Endothelial cell of umbilical vein (primary cell): ENCODE measurements at regions not wholly inside any gene's neighbourhood (a gene's known extent, or its start where the extent isn't known, plus 50 kb on each side); places are given as distances from the start of the nearest gene placed in this dataset.

Experiments
- BruUV-seq: library from RNA; stranded (reverse); fragments of 400-500 nt; replicated peaks from 2 replicates; lab custom pipeline; 2021; lab: Mats Ljungman, UMichigan
- CTCF ChIA-PET: fragments of 300-600, 350-600 bp; sonication (Branson Sonifier 250); formaldehyde crosslinking; loops from one replicate; lab custom pipeline; 2021; ENCODE audit warnings: antibody characterized with exemption, inconsistent platforms; lab: Charles Lee
- POLR2A ChIA-PET: fragments of 300-600, 350-600 bp; sonication (Branson Sonifier 250); formaldehyde crosslinking; loops from one replicate; lab custom pipeline; 2021; ENCODE audit warnings: antibody characterized with exemption, inconsistent platforms; lab: Charles Lee
- DNase-seq: peaks from one replicate; pipeline ENCODE4 v3.0.0-alpha.2; 2011; ENCODE audit warnings: low read depth, low spot score
- FAIRE-seq: peaks from 2 replicates; lab custom pipeline; 2011; peaks lifted over from hg19 to GRCh38; lab: Jason Lieb, UNC
- H2AFZ ChIP-seq: 2 replicates; pipeline ENCODE4 v1.6.0; 2012; ENCODE audit warnings: low read depth, low read length, control low read depth, inconsistent platforms
- H3K27ac ChIP-seq: 2 replicates; pipeline ENCODE4 v1.5.1; 2011; ENCODE audit warnings: low read depth, mild to moderate bottlenecking, control low read depth, low read length, moderate library complexity; ENCODE audit not compliant: insufficient read depth
- H3K27me3 ChIP-seq, 2 experiments: 2 replicates each; pipeline versions ENCODE4 v1.6.0 to v1.6.1; 2011; ENCODE audit warnings: low read length in 2 of 2, mixed read lengths in 1 of 2; ENCODE audit not compliant: control insufficient read depth in 2 of 2, insufficient read depth in 2 of 2
- H3K36me3 ChIP-seq, 2 experiments: 2 replicates in 1 of 2; 3 replicates in 1 of 2; pipeline ENCODE4 v1.5.1; 2011; ENCODE audit warnings: low read length in 2 of 2, mild to moderate bottlenecking in 1 of 2, moderate library complexity in 1 of 2; ENCODE audit not compliant: control insufficient read depth in 2 of 2, insufficient read depth in 2 of 2; ENCODE audit errors: extremely low read depth in 1 of 2
- H3K4me1 ChIP-seq: 3 replicates; pipeline ENCODE4 v1.5.1; 2011; ENCODE audit warnings: mild to moderate bottlenecking, low read length; ENCODE audit not compliant: control insufficient read depth, insufficient read depth; ENCODE audit errors: extremely low read depth
- H3K4me2 ChIP-seq: 2 replicates; pipeline ENCODE4 v1.6.1; 2011; ENCODE audit warnings: low read length, control low read depth, mixed read lengths; ENCODE audit not compliant: insufficient read depth
- H3K4me3 ChIP-seq, 3 experiments: fragments of 200-600 bp in 1 of 3; sonication (generic), shearing (Covaris generic) in 1 of 3; replicated peaks in 1 of 3; 2 replicates each; pipeline ENCODE4 v1.5.1; 2011 to 2016; ENCODE audit warnings: control low read depth in 3 of 3, low read length in 3 of 3, mild to moderate bottlenecking in 2 of 3, inconsistent platforms in 1 of 3, low read depth in 1 of 3, moderate library complexity in 1 of 3; ENCODE audit not compliant: insufficient read depth in 1 of 3
- H3K79me2 ChIP-seq: 2 replicates; pipeline ENCODE4 v1.6.0; 2012; ENCODE audit warnings: low read length, inconsistent platforms; ENCODE audit not compliant: control insufficient read depth, insufficient read depth
- H3K9ac ChIP-seq: replicated peaks from 2 replicates; pipeline ENCODE3; 2011; ENCODE audit warnings: low read length, control low read depth; ENCODE audit not compliant: insufficient read depth; ENCODE audit errors: extremely low read depth
- H3K9me1 ChIP-seq: replicated peaks from 3 replicates; pipeline ENCODE4 v1.6.0; 2011; ENCODE audit warnings: mild to moderate bottlenecking, low read length; ENCODE audit not compliant: control insufficient read depth, insufficient read depth; ENCODE audit errors: extremely low read depth
- H3K9me3 ChIP-seq: replicated peaks from 2 replicates; pipeline ENCODE4 v1.5.1; 2012; ENCODE audit warnings: low read length, inconsistent platforms; ENCODE audit not compliant: control insufficient read depth, insufficient read depth
- H4K20me1 ChIP-seq: replicated peaks from 2 replicates; pipeline ENCODE3; 2011; ENCODE audit warnings: mild to moderate bottlenecking, low read length; ENCODE audit not compliant: control insufficient read depth, insufficient read depth; ENCODE audit errors: extremely low read depth
- CTCF ChIP-seq, 2 donors: IDR thresholded peaks; 1 replicate in 1 of 2; 2 replicates in 1 of 2; pipeline ENCODE4 v1.5.1; 2011; ENCODE audit warnings: low read length in 2 of 2, mild to moderate bottlenecking in 2 of 2, moderate library complexity in 2 of 2, control low read depth in 1 of 2, inconsistent platforms in 1 of 2, low read depth in 1 of 2; ENCODE audit not compliant: insufficient read depth in 1 of 2; ENCODE audit errors: extremely low read depth in 1 of 2
- EZH2 ChIP-seq: IDR thresholded peaks from 2 replicates; pipeline ENCODE4 v1.6.1; 2012; ENCODE audit warnings: borderline replicate concordance, low read depth, mild to moderate bottlenecking, moderate library complexity, low read length, inconsistent platforms; ENCODE audit not compliant: severe bottlenecking
- FOS ChIP-seq: IDR thresholded peaks from 2 replicates; pipeline ENCODE4 v1.6.1; 2011; ENCODE audit warnings: mild to moderate bottlenecking, low read length, moderate library complexity, borderline replicate concordance; ENCODE audit not compliant: insufficient read depth
- GATA2 ChIP-seq: IDR thresholded peaks from 2 replicates; pipeline ENCODE4 v1.7.0; 2011; ENCODE audit warnings: low read depth, mild to moderate bottlenecking, moderate library complexity, mixed read lengths, low read length; ENCODE audit not compliant: insufficient read length, insufficient read depth
- JUN ChIP-seq: IDR thresholded peaks from 2 replicates; pipeline ENCODE4 v1.6.1; 2011; ENCODE audit warnings: borderline replicate concordance, low read depth; ENCODE audit not compliant: insufficient read length, insufficient read depth
- MYC ChIP-seq: IDR thresholded peaks from one replicate; pipeline ENCODE4 v1.6.1; 2011; ENCODE audit warnings: mild to moderate bottlenecking, low read depth, low read length
- POLR2A ChIP-seq: IDR thresholded peaks from 2 replicates; pipeline ENCODE4 v1.6.1; 2012; ENCODE audit warnings: low read depth, mild to moderate bottlenecking, control low read depth, low read length
- POLR2AphosphoS5 ChIP-seq: IDR thresholded peaks from 2 replicates; pipeline ENCODE4 v1.6.1; 2012; ENCODE audit warnings: low read depth, mild to moderate bottlenecking, control low read depth, low read length, moderate library complexity; ENCODE audit not compliant: insufficient read depth
- dilution Hi-C: fragments of 300-500 bp; cut with MboI; formaldehyde crosslinking; loops from one replicate; pipeline ENCODE4 v1.15.0; 2019; ENCODE audit warnings: low sequenced_read_pairs; ENCODE audit not compliant: extremely low pct_ligation_motif_present
- intact Hi-C: fragments of 100-400 bp; cut with micrococcal nuclease; formaldehyde crosslinking; loops from one replicate; pipeline ENCODE4 v1.10.0; 2022
- TF ChIP-seq, protein P1 (sequence below): IDR thresholded peaks from 2 replicates; pipeline ENCODE4 v1.6.1; 2011; ENCODE audit not compliant: insufficient read depth, insufficient read length

- Histone ChIP-seq H3K9me1 (no peaks in the 10 kb centered on the region), H3K36me3 (no peaks in the 10 kb centered on the region), H3K4me2 (no peak overlapping the region), H3K27me3 (no peaks in the 10 kb centered on the region), H3K9ac (no peak overlapping the region), H3K4me1 (no peaks in the 10 kb centered on the region), H3K9me3 (no peaks in the 10 kb centered on the region), H4K20me1 (no peaks in the 10 kb centered on the region), H2AFZ (no peak overlapping the region), H3K27ac (no peak overlapping the region), H3K79me2 (no peaks in the 10 kb centered on the region), H3K4me3 (no peak overlapping the region)
- ChIA-PET CTCF (no interaction called here), POLR2A (no interaction called here)
- intact Hi-C loops: no loop called here
- no peak for DNase-seq
- dilution Hi-C loops: no loop called here
- no peak for TF ChIP-seq POLR2A
- TF ChIP-seq CTCF (IDR thresholded peaks at IDR 0.05; ENCODE audit: extremely low read depth in 1 of 2, insufficient read depth in 1 of 2, low read depth in 1 of 2, low read length in 2 of 2): no peak
- no peak for TF ChIP-seq JUN
- TF ChIP-seq POLR2AphosphoS5: no peak
- TF ChIP-seq EZH2: no peak
- no peak for TF ChIP-seq MYC
- no peak for TF ChIP-seq FOS
- TF ChIP-seq, protein P1, sequence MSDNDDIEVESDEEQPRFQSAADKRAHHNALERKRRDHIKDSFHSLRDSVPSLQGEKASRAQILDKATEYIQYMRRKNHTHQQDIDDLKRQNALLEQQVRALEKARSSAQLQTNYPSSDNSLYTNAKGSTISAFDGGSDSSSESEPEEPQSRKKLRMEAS: no peak
- TF ChIP-seq GATA2: no peak
- no peak for FAIRE-seq
- BruUV-seq: no TSS peak
These were observed 68.6 kb upstream of the NEURL1B start for GRCh38 chr5:172572440-172572839.
